ENCODE measurements at regions not wholly inside any gene's neighbourhood (a gene's known extent, or its start where the extent isn't known, plus 50 kb on each side); places are given as distances from the start of the nearest gene placed in this dataset.
"Not testable (repeated sequence)": the region's sequence is repeated elsewhere in the genome, so short reads cannot be mapped to it uniquely, and the experiment has no call there.

DNA sequence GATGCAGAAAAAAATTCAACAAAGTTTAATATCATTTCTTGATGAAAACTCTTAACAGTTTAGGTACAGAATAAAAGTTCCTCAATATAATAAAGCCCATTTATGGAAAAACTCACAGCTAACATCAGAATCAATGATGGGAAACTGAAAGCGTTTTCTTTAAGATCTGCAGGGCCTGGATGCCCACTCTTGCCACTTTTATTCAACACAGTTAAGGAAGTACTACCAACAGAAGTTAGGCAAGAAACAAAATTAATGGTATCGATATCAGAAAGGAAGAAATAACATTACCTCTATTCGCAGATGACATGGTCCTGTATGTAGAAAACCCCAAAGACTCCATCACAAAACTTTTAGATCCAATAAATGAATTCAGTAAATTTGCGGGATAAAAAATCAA, 542.4 kb upstream of the RGMB start:
- no peak for FAIRE-seq

DNA sequence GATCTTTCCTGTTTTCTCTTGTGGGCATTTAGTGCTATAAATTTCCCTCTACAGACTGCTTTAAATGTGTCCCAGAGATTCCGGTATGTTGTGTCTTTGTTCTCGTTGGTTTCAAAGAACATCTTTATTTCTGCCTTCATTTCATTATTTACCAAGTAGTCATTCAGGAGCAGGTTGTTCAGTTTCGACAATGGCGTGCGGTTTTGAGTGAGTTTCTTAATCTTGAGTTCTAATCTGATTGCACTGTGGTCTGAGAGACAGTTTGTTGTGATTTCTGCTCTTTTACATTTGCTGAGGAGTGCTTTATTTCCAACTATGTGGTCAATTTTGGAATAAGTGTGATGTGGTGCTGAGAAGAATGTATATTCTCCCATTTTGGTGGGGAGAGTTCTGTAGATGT, 535.7 kb upstream of the RGMB start:
- FAIRE-seq: not testable (repeated sequence)

DNA sequence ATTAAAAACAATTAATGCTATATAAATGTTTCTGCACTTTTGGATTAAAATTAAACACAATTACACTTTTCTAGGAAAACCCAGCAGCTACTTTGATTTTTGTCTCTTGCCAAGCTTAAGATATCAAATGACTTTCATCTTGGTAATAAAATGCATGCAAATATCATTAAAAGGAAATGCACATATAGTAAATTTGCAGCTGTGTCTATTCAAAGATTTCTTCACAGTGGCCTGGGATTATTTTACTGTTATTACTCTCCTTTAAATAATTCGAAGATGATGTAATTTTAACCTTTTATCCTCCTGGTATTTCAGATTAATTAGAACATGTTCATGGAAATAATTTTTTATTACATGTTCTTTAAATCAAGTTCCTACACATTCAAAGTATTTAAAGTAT, 529.5 kb upstream of the RGMB start:
- no peak for FAIRE-seq

DNA sequence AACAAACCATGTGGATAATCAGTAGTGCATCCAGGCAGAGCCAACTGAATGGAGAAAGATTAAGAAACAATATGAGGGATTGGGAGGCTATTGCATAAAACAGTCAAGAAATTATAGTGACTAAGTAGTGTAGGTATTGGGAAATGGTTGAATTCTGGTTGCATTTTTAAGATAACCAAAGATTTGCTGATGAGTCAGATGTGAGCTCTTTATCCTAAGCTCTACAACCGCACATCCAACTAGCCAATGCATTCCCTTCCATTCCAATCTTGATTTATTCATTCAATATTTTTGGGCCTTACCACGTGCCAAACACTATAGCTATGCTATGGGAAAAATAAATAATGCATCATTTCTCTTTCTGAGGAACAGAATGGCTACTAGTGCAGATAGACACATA, 524.5 kb upstream of the RGMB start:
- no peak for FAIRE-seq

DNA sequence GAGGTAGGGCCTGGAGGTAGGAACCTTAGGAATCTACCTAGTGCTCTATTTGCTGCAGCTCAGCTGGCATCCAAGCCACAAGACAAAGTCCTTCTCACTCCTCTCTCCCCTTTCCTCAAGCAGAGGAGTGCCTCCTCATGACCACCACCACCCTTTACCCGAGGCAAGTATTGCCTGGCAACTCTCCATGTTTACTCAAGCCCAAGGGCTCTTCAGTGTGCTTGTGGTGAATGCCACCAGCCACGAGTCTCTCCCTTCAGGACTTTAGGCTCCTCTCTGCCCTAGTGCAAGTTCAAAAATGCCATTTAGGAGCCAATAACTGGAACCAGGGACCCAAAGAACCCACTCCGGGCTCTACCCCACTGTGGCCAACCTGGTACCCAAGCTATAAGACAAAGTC, 514.5 kb upstream of the RGMB start:
- no peak for FAIRE-seq

DNA sequence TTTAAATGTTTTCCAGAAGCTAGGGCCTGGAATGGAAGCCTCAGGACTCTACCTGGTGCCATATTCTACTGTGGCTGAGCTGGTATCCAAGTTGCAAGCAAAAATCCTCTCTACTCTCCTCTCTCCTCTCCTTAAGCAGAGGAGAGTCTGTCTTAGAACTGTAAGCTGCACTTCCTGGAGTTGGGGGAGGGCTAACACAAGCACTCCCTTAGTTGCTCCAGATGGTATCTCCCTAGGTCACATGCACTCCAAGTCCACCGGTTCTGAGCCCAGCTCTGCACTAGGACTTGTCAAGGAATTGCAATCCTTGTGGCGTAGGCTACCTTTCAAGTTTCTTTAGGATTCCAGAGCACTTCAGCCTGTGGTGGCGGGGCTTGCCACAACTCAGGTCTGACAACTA, 513.9 kb upstream of the RGMB start:
- FAIRE-seq: no peak

DNA sequence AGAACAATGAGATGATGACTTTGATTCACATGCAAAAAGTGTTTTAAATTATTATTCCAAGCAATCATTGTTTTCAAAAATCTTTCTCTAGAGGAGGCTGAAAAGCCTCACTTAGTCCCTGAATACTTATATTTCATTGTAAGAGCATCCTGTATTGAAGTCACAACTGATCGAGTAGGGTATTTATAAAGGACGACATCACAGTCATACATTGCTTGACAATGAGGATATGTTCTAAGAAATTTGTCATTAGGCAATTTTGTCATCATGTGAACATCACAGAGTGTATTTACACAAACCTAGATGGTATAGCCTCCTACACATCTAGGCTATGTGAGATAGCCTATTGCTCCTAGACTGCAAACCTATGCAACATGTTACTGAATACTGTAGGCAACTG, 510.4 kb upstream of the RGMB start:
- FAIRE-seq: no peak

DNA sequence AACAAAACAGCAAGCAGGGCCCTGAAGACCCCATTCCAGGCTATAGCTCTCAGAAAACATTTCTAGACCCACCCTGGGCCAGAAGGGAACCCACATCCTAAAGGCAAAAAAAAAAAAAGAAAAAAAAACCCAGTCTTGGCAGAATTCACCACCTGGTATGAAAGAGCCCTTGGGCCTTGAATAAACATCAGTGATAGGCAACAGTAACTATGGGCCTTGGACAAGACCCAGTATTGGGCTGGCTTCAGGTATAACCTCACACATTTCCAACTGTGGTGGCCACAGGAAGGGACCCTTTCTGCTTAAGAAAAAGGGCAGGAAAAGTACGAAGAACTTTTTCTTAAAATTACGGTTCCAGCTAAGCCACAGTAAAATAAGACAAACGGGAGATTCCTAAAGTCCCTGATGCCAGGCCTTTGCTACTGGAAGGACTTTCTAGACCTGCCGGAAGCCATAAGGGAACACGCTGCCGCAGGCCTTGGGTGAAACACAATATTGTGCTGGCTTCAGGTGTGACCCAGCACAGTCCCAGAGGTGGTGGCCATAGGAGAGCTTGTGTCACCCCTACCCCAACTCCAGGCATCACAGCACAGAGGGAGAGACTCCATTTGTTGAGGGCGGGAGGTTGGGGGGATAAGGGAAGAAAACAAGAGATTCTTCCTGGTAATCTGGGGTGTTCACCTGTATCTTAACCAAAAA, 505.2 kb upstream of the RGMB start:
- FAIRE-seq: no peak

DNA sequence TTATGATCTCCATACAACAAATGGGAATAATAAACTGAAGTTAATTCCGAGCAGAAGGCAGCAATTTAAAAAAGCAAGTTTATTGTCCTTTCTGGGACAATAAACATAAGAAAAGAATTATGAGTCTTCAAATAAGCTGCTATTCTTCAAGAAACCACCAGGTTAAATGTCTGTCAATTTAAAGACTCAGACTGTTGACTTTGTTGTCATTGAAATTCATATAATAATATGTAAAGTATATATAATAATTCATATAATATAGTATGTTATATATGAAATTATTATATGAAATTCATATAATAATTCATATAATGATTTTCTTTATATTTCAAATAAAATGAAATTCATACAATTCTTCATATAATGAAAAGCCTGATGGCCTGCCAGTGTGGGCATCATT, 497.5 kb upstream of the RGMB start:
- peak; percentile 74 for FAIRE-seq

DNA sequence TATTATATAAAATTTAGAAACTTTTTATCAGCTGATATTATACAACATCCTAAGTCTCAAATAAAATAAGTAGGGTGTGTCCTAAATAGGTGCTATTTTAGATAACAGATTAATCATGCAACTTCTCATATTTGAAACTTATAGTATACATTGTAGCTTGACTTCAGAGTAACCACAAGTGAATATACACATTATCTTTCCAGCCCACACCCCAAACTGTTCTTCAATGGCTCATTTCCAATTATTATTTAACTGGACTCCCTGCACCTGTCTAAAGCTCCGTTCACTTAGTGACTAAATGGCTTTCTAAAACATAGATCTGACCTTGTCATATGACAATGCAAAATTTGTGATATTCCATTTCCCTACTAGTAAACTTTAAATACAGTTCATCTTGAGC, 490.9 kb upstream of the RGMB start:
- FAIRE-seq: no peak

DNA sequence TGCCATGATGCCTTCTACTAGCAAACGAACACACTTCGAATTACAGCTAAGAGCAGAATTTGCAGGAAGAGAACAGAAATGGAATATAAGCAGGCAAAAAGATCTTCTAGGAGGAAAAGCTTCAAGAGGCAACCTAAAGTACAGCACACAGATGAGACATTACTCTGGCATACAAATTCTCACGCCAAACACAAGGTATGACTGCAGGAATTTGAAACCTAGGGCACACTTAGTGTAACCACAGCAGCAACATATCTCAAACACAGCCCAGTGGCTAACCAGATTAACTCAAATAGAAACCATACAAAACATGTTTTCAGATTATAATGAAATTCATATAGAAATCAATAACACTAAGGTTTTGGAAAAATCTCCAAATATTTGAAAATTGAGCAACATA, 481.0 kb upstream of the RGMB start:
- no peak for FAIRE-seq

DNA sequence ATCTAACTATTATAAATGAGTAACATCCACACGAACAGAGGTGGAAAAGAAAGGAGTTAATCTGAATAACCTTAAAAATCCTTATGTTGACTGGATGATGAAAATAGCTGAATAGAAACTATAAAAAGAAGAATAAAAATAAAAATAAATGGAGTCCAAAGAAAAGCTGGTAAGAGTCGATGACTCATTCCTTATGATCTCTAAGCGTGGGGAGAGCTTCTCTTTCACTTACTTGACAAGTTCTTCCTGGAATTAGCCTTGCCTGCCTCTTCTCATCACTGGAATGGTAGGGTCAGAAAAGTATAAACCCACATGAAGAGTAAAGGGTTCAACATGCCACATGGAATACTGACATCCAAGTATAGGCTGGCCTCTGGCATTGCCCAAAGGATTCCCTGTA, 477.0 kb upstream of the RGMB start:
- FAIRE-seq: no peak

DNA sequence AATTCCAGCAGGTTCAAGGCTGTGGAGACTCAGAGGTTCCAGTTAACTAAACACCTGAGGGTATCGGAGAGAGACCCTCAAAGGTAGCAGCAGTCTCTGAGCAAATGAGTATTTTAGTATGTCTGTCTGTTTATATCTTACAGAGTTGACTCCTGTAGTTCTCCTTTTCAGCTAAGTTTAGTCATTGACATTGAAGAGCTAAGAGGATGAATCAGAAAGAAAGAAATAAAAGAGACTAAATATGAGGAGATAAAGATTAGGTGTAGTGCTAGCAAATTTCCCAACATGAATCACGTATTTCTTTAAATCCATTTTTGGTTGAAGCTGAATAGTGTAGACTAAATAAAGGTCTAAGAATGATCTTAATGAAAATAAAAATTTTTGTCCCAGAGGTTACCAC, 474.0 kb upstream of the RGMB start:
- FAIRE-seq: no peak

DNA sequence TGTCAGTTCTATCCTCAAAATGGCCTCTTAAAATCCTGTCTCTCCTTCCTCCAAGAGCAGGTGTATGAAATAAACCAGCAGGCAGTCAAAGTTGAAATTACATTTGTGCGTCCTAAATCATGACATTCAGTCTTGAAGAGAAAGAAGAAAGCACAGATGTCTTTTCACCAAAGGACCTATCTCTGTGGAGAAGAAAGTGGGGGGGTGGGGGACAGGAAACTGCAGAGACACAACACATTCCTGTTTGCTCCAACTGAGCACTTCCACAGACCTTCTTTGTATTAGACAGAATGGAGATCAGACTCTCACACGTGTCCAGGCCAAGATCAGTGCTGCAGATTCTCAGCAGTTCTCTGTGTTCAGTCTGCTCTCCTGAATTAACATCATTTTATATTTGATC, 471.9 kb upstream of the RGMB start:
- no peak for FAIRE-seq

DNA sequence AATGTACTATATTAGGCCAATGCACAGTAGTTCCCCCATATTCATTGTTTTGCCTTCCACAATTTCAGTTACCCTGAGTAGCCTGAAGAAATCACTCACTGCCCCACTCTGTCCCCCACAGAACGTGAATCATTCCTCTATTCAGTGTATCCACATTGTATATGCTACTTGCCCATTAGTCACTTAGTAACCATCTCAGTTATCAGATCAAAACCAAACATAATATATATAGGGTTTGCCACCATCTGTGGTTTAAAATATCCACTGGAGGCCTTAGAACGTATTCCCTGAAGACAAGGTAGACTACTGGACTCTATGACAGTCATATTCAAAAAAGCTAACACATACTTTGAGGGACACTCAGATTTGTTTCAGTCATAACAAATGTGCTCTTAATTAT, 465.7 kb upstream of the RGMB start:
- no peak for FAIRE-seq

DNA sequence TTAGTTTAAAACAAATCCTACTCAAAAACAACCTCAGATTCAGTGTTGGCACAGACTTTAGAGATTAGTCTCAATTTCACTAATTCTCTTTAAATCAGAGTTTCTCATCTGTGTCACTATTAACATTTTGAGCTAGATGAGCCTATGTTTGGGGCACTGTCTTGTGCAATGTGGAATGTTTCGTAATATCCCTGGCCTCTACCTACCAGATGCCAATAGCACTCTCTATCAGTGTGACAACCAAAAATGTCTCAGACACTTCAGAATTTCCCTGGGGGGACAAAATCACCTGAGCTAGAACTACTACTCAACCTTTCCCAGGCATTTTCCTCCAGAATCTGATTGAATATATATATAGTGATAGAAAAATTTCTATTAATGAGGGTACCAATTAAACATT, 465.2 kb upstream of the RGMB start:
- no peak for FAIRE-seq

DNA sequence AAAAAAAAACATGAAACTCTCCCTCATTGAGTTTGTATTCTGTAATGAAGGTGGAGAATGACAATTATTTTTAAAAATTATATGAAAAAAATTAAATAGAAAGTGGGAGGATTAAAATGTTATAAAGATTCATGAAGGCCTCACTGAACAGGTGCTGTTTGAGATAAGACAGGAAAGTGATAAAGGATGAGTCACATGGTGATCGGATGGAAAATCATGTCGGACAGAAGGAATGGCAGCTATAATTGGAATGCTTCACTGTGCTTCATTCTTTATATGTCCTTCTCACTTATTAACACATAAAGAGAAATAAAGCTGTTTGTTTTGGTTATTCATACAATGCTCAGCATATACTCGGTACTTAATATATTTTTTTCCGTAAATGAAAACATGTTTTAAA, 464.5 kb upstream of the RGMB start:
- FAIRE-seq: no peak

DNA sequence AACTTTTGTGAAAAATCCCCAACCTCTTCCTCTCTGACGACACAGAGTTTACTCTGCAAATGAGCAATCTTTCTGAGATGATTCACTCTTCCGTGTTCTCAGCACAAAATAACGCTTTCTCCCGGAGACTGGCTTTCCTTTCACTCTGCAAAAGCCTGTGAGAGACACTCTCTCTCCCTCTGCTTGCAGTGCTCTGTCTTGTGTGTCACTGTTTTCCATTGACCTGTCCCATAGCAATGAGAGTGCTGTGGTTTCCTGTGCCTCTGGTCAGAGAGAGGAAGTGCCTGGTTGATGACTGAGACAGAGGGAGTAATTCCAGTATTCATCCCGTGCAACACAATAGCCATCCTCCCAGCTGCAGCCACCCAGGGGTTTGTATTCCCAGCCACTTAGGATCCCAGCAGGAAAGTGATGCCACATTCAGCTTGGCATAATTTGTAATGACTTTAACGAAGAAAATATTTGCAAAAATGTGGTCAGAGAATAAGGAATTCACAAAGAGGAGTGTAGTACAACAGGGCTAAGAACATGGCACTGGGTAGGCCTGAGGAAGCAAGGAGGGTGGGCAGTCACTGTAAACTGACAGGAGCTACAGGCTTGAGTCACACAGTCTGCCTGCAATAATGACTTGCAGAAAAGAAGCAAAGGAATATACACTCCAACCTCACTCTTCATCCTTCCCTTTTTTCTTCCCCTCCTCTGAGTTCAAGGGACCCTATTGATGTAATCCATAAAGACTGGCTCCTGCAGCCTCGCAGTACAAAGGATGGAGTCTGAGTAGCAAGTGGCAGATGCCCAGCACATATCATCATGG, 463.5 kb upstream of the RGMB start:
- FAIRE-seq: no peak

DNA sequence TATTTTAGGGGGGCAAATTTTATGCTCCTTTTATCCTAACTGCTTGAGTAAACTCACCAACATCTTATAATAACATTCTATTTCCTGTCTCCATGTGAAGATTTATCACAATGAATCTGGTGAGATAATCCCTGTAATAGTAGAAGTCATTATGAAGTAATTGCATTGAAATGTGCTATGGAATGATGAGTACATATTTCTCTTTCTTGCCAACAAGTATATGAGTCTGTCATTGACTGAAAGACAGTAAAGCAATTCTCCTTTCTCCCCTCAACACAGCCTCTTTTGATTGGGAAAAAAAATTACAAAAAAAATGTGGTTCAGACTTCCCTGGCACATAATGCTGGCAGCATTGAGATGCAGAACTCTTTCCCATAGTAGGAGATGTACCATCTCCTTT, 459.2 kb upstream of the RGMB start:
- no peak for FAIRE-seq

DNA sequence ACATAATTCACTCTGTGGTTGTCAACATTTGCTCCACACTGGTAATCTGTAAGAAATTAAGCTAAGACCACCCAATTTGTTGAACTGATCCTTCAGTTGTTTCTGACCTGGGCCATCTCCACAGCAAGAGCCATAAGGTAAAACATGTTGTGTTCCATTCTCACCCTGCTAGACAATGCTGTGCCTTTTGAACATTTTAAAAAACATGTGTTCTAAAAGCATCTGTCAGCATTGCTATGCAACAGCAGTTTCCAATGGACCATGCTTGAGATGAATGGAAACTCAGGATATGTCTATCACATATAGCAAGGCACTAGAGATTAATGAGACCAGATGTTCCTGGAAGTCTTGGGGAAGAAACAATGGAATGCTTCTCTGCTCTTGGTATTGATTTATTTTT, 455.1 kb upstream of the RGMB start:
- FAIRE-seq: no peak

DNA sequence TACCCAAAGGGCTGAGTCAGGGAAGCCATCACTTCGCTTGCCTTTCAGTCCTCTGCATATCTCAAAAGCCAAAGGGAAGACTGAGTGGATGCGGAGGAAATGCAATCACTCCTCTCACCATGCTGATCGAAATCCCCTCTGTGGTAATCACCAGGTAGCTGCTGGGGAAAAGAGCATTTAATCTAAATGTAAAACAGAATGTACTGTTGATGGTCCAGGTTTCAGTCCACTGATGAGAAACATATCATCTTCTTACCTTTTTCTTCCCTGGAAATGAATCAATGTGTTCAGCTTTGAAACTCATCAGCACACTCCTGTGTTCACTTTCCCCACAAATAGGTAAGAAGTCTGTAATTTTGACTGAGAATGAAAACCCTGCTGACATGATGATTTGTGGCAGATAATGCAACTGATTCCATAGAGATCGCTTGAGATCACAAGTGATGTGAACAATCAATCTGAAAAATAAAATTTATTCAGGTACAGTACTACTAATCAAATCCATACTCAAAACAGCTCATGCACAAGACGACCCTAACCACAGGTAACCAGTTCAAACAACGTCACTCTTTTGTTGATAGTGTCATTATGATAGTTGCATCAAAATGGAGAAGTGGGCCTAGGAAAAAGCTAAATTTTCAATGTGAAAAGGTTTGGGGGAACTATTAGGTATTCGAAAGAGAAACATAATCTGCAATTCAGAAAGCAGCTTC, 454.0 kb upstream of the RGMB start:
- FAIRE-seq: no peak

DNA sequence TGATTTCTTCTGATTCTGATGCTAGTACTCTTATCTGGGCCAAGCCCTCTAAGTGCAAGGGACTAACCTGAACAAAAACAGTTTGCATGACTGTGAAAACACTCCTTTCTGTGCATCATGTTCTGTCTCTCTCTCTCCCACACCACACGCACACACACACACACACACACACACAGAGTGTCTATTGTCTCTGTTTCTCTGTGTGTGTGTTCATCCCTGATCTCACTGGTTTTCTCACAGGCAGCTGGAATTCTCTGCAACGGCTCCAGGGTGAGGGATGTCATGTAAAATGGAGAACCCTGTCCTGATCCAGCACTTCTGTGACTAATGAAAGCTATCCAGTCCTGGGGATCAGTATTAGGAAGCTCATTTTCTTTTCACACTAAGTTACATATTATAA, 453.1 kb upstream of the RGMB start:
- FAIRE-seq: no peak

DNA sequence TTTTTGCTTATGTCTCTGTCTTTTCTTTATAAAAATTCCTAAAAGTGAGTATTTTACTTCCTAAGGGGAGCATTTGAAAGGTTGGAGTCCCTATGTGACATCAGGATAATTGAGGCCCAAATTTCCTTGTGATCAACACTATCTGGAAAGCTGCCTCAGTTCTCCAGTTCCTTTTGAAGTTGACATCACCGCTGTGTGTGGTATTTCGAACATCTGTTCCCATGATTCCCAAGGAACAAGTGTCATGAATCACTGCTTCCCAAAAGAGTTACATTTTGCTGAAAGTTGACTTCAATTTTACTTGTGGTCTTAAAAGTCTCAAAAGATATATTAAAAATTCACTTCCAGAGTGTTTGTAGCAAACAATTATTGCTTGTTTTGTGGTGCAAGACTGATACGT, 452.1 kb upstream of the RGMB start:
- no peak for FAIRE-seq

DNA sequence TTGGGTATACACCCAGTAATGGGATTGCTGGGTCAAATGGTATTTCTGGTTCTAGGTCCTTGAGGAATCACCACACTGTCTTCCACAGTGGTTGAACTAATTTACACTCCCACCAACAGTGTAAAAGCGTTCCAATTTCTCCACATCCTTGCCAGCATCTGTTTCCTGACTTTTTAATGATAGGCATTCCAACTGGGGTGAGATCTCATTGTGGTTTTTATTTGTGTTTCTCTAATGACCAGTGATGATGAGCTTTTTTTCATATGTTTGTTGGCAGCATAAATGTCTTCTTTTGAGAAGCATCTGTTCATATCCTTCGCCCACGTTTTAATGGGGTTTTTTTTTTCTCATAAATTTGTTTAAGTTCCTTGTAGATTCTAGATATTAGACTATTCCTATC, 448.3 kb upstream of the RGMB start:
- not testable (repeated sequence) for FAIRE-seq

Measured in A204.1 (cell line).